H1 (cell line): ENCODE measurements at regions not wholly inside any gene's neighbourhood (a gene's known extent, or its start where the extent isn't known, plus 50 kb on each side); places are given as distances from the start of the nearest gene placed in this dataset.

Experiments
- CTCF ChIA-PET: fragments of 300-600 bp; sonication (Branson Sonifier 250); formaldehyde crosslinking; loops from one replicate; lab custom pipeline; 2021; ENCODE audit not compliant: partially characterized antibody; lab: Charles Lee
- POLR2A ChIA-PET: fragments of 300-600 bp; sonication (Branson Sonifier 250); formaldehyde crosslinking; loops from one replicate; lab custom pipeline; 2021; ENCODE audit warnings: inconsistent platforms; ENCODE audit not compliant: partially characterized antibody; lab: Charles Lee
- DNase-seq, 2 experiments: peaks; one replicate each; pipeline versions ENCODE4 v3.0.0 to v3.0.0-alpha.2; 2010 to 2022; ENCODE audit warnings: low spot score in 2 of 2, low read depth in 1 of 2, mixed read lengths in 1 of 2
- FAIRE-seq: peaks from 2 replicates; lab custom pipeline; 2011; peaks lifted over from hg19 to GRCh38; lab: Jason Lieb, UNC
- H2AFZ ChIP-seq: 2 replicates; pipeline ENCODE4 v1.8.1; 2012; ENCODE audit warnings: low read length, inconsistent platforms
- H2AK5ac ChIP-seq: 2 replicates; pipeline ENCODE4 v1.6.1; 2013; ENCODE audit warnings: low read depth, low read length
- H2BK120ac ChIP-seq: replicated peaks from 2 replicates; pipeline ENCODE3; 2013; ENCODE audit warnings: low read depth, low read length, inconsistent platforms
- H2BK12ac ChIP-seq: 2 replicates; pipeline ENCODE4 v1.6.1; 2013; ENCODE audit warnings: low read depth, low read length
- H2BK15ac ChIP-seq: 2 replicates; pipeline ENCODE4 v1.6.1; 2013; ENCODE audit warnings: low read length
- H2BK20ac ChIP-seq: 2 replicates; pipeline ENCODE4 v1.6.1; 2013; ENCODE audit warnings: low read length
- H2BK5ac ChIP-seq: 2 replicates; pipeline ENCODE4 v1.6.1; 2013; ENCODE audit warnings: low read depth, low read length
- H3K14ac ChIP-seq: 2 replicates; pipeline ENCODE4 v1.6.1; 2013; ENCODE audit warnings: inconsistent platforms; ENCODE audit not compliant: insufficient read length
- H3K18ac ChIP-seq: 2 replicates; pipeline ENCODE4 v1.6.1; 2013; ENCODE audit warnings: low read length; ENCODE audit errors: extremely low read depth
- H3K23ac ChIP-seq: 2 replicates; pipeline ENCODE4 v1.6.1; 2013; ENCODE audit warnings: inconsistent platforms; ENCODE audit not compliant: insufficient read length
- H3K23me2 ChIP-seq: 2 replicates; pipeline ENCODE4 v1.6.1; 2013; ENCODE audit warnings: low read depth, low read length
- H3K27ac ChIP-seq: 2 replicates; pipeline ENCODE4 v1.6.1; 2011; ENCODE audit warnings: low read depth, low read length, inconsistent platforms
- H3K27me3 ChIP-seq, 4 experiments: replicated peaks in 1 of 4; 1 replicate in 1 of 4; 2 replicates in 3 of 4; pipeline versions ENCODE4 v1.6.1 to v1.8.1; 2011 to 2013; ENCODE audit warnings: low read length in 3 of 4, mild to moderate bottlenecking in 3 of 4, inconsistent platforms in 2 of 4, mixed read lengths in 2 of 4, moderate library complexity in 1 of 4; ENCODE audit not compliant: control insufficient read depth in 3 of 4, insufficient read depth in 3 of 4; ENCODE audit errors: extremely low read depth in 1 of 4
- H3K36me3 ChIP-seq, 4 experiments: 2 replicates each; pipeline versions ENCODE4 v1.6.1 to v1.8.1; 2011 to 2013; ENCODE audit warnings: mild to moderate bottlenecking in 4 of 4, low read length in 3 of 4, moderate library complexity in 2 of 4, control low read depth in 1 of 4, inconsistent platforms in 1 of 4; ENCODE audit not compliant: insufficient read depth in 4 of 4, control insufficient read depth in 2 of 4
- H3K4ac ChIP-seq: replicated peaks from 2 replicates; pipeline ENCODE3; 2013; ENCODE audit warnings: low read length, low read depth, mixed read lengths, inconsistent platforms; ENCODE audit not compliant: insufficient read length
- H3K4me1 ChIP-seq, 4 experiments: replicated peaks in 1 of 4; 1 replicate in 1 of 4; 2 replicates in 3 of 4; pipeline versions ENCODE4 v1.6.1 to v1.8.1; 2011 to 2013; ENCODE audit warnings: low read length in 3 of 4, inconsistent platforms in 2 of 4, mixed read lengths in 1 of 4; ENCODE audit not compliant: insufficient read depth in 4 of 4, control insufficient read depth in 3 of 4
- H3K4me2 ChIP-seq, 2 experiments: 2 replicates each; pipeline versions ENCODE4 v1.6.1 to v1.8.1; 2011 to 2013; ENCODE audit warnings: low read depth in 2 of 2, low read length in 2 of 2, control low read depth in 1 of 2, inconsistent platforms in 1 of 2, mild to moderate bottlenecking in 1 of 2; ENCODE audit not compliant: insufficient read depth in 1 of 2
- H3K4me3 ChIP-seq, 4 experiments: fragments of 200-600, 300-600 bp in 1 of 4; sonication (generic), shearing (Covaris generic), sonication (Bioruptor Twin) in 1 of 4; 2 replicates each; pipeline versions ENCODE4 v1.5.1 to v1.8.1; 2011 to 2016; ENCODE audit warnings: low read length in 4 of 4, low read depth in 3 of 4, control low read depth in 2 of 4, inconsistent platforms in 2 of 4, mild to moderate bottlenecking in 2 of 4, mixed read lengths in 1 of 4, moderate library complexity in 1 of 4; ENCODE audit not compliant: insufficient read depth in 2 of 4; ENCODE audit errors: extremely low read depth in 1 of 4
- H3K56ac ChIP-seq: replicated peaks from 2 replicates; pipeline ENCODE3; 2013; ENCODE audit warnings: low read depth, mild to moderate bottlenecking, mixed read lengths, low read length, inconsistent platforms; ENCODE audit not compliant: insufficient read length
- H3K79me1 ChIP-seq: 2 replicates; pipeline ENCODE4 v1.6.1; 2013; ENCODE audit warnings: low read depth, low read length, control low read depth
- H3K79me2 ChIP-seq, 2 experiments: 2 replicates each; pipeline versions ENCODE4 v1.6.1 to v1.8.1; 2012 to 2013; ENCODE audit warnings: low read length in 2 of 2, mild to moderate bottlenecking in 2 of 2, inconsistent platforms in 1 of 2; ENCODE audit not compliant: insufficient read depth in 2 of 2, control insufficient read depth in 1 of 2
- H3K9ac ChIP-seq, 4 experiments: replicated peaks in 1 of 4; 1 replicate in 1 of 4; 2 replicates in 3 of 4; pipeline versions ENCODE4 v1.6.1 to v1.8.1; 2011 to 2013; ENCODE audit warnings: low read depth in 3 of 4, low read length in 3 of 4, control low read depth in 2 of 4, mild to moderate bottlenecking in 2 of 4, moderate library complexity in 2 of 4, inconsistent platforms in 1 of 4; ENCODE audit errors: extremely low read depth in 1 of 4
- H3K9me3 ChIP-seq, 2 experiments: 2 replicates each; pipeline versions ENCODE4 v1.6.1 to v1.8.1; 2012 to 2013; ENCODE audit warnings: mild to moderate bottlenecking in 2 of 2, moderate library complexity in 2 of 2, control low read depth in 1 of 2, inconsistent platforms in 1 of 2, low read depth in 1 of 2, low read length in 1 of 2, mixed read lengths in 1 of 2; ENCODE audit not compliant: insufficient read depth in 2 of 2
- H4K20me1 ChIP-seq, 2 experiments: replicated peaks in 1 of 2; 2 replicates each; pipeline versions ENCODE3 to v1.8.1; 2011 to 2013; ENCODE audit warnings: inconsistent platforms in 2 of 2, low read length in 2 of 2, mild to moderate bottlenecking in 1 of 2; ENCODE audit not compliant: insufficient read depth in 2 of 2, control insufficient read depth in 1 of 2
- H4K5ac ChIP-seq: 2 replicates; pipeline ENCODE4 v1.6.1; 2013; ENCODE audit warnings: low read length, low read depth, mixed read lengths, inconsistent platforms; ENCODE audit not compliant: insufficient read length
- H4K8ac ChIP-seq: 2 replicates; pipeline ENCODE4 v1.8.0; 2013; ENCODE audit warnings: mild to moderate bottlenecking, moderate library complexity, low read length, inconsistent platforms; ENCODE audit not compliant: insufficient read depth; ENCODE audit errors: extremely low read depth
- H4K91ac ChIP-seq: replicated peaks from 2 replicates; pipeline ENCODE3; 2013; ENCODE audit warnings: low read length, mixed read lengths, inconsistent platforms; ENCODE audit not compliant: insufficient read length
- BRCA1 ChIP-seq: IDR thresholded peaks from 2 replicates; pipeline ENCODE4 v1.6.1; 2012; ENCODE audit warnings: low read depth, low read length, improper control_type of control experiment
- CTBP2 ChIP-seq: IDR thresholded peaks from 2 replicates; pipeline ENCODE4 v1.7.0; 2011; ENCODE audit warnings: borderline replicate concordance, mild to moderate bottlenecking, moderate library complexity, mixed read lengths, low read length; ENCODE audit not compliant: insufficient read depth, insufficient read length
- EP300 ChIP-seq, 2 experiments: IDR thresholded peaks; 1 replicate in 1 of 2; 2 replicates in 1 of 2; pipeline ENCODE4 v1.6.1; 2011 to 2012; ENCODE audit warnings: low read depth in 2 of 2, low read length in 2 of 2, mild to moderate bottlenecking in 2 of 2, borderline replicate concordance in 1 of 2, inconsistent platforms in 1 of 2, moderate library complexity in 1 of 2
- JUN ChIP-seq: IDR thresholded peaks from 2 replicates; pipeline ENCODE4 v1.6.1; 2011; ENCODE audit warnings: low read depth, mild to moderate bottlenecking, improper control_type of control experiment, low read length
- JUND ChIP-seq: IDR thresholded peaks from 2 replicates; pipeline ENCODE4 v1.6.1; 2011; ENCODE audit warnings: mild to moderate bottlenecking, improper control_type of control experiment, low read length
- KDM5A ChIP-seq: fragments of 200-600 bp; IDR thresholded peaks from 2 replicates; pipeline ENCODE4 v1.7.1; 2012; ENCODE audit warnings: mild to moderate bottlenecking, low read length, inconsistent platforms, mixed read lengths
- POLR2AphosphoS5 ChIP-seq: IDR thresholded peaks from 2 replicates; pipeline ENCODE4 v1.6.1; 2011; ENCODE audit warnings: low read depth, low read length
- RAD21 ChIP-seq, 2 experiments: IDR thresholded peaks in 1 of 2; conservative IDR thresholded peaks in 1 of 2; 2 replicates each; pipeline ENCODE4 v1.6.1; 2011; ENCODE audit warnings: low read depth in 2 of 2, low read length in 2 of 2, improper control_type of control experiment in 1 of 2, inconsistent platforms in 1 of 2, mild to moderate bottlenecking in 1 of 2, moderate library complexity in 1 of 2
- SIX5 ChIP-seq: IDR thresholded peaks from 2 replicates; pipeline ENCODE4 v1.6.1; 2011; ENCODE audit warnings: mild to moderate bottlenecking, low read depth, low read length
- SP4 ChIP-seq: IDR thresholded peaks from 2 replicates; pipeline ENCODE4 v1.6.1; 2012; ENCODE audit warnings: low read length, inconsistent platforms
- WGBS, 2 experiments: shearing (Covaris generic) in 1 of 2; methylation state at CpG; one replicate each; pipeline versions ENCODE4 v1.1.6 to v1.1.7; 2013 to 2015; ENCODE audit warnings: low lambda C conversion rate in 2 of 2, mixed read lengths in 2 of 2, inconsistent platforms in 1 of 2, low coverage in 1 of 2, missing lambda C conversion rate in 1 of 2; ENCODE audit not compliant: insufficient replicate concordance in 2 of 2, insufficient coverage in 1 of 2, insufficient read length in 1 of 2; ENCODE audit errors: extremely low coverage in 1 of 2, missing lambda C conversion rate in 1 of 2; 5-methylcytosine and 5-hydroxymethylcytosine counted together
- TF ChIP-seq, protein P1 (sequence below): IDR thresholded peaks from 2 replicates; pipeline ENCODE4 v1.6.1; 2011; ENCODE audit warnings: low read length, improper control_type of control experiment
- TF ChIP-seq, protein P2 (sequence below): IDR thresholded peaks from 2 replicates; pipeline ENCODE4 v1.6.1; 2012; ENCODE audit warnings: inconsistent platforms

GRCh38 chr17:79678091-79678735, 52.5 kb upstream of the ENPP7 start:
- H3K27me3 ChIP-seq = no peaks in the 10 kb centered on the region; a peak in 2 of 7 replicates
- no peak overlapping the region for H3K9ac ChIP-seq
- no peak overlapping the region for H3K4ac ChIP-seq
- no peak overlapping the region for H3K18ac ChIP-seq
- no peak overlapping the region for H3K4me2 ChIP-seq
- H3K4me3 ChIP-seq = no peak overlapping the region
- H3K23ac ChIP-seq = no peak overlapping the region
- no peak overlapping the region for H3K14ac ChIP-seq
- no peak overlapping the region for H3K56ac ChIP-seq
- POLR2A ChIA-PET = no interaction called here
- H3K23me2 ChIP-seq = no peaks in the 10 kb centered on the region
- H4K20me1 ChIP-seq = peaks cover 0 to 2% of the 10 kb centered on the region in 2 experiments
- H3K36me3 ChIP-seq = no peaks in the 10 kb centered on the region
- no peak for DNase-seq
- H2BK5ac ChIP-seq = no peak overlapping the region
- no peaks in the 10 kb centered on the region for H3K79me2 ChIP-seq
- no peak overlapping the region for H2AFZ ChIP-seq
- H4K5ac ChIP-seq = no peak overlapping the region
- H2BK20ac ChIP-seq = no peak overlapping the region
- FAIRE-seq = no peak
- WGBS, 2 experiments = 93% methylated on average over 16 of the region's 16 CpGs; no CpG with 5 or more reads in 1 of the 2 experiments
- H4K8ac ChIP-seq = no peak overlapping the region
- H3K4me1 ChIP-seq = 0 out of 7 replicates have a peak, but pooled peaks cover 0 to 2% (median 0%) of the 10 kb centered on the region in 4 experiments
- no peak overlapping the region for H2BK120ac ChIP-seq
- no peaks in the 10 kb centered on the region for H3K79me1 ChIP-seq
- H2BK12ac ChIP-seq = no peak overlapping the region
- CTCF ChIA-PET = interaction anchor here (1.1 to 1.5 kb wide), 6 partner anchors 10 to 277 kb away, joined by 3 to 6 read pairs (median 3); no protein-coding TSS in a partner anchor
- no peak overlapping the region for H2BK15ac ChIP-seq
- no peak overlapping the region for H3K27ac ChIP-seq
- H3K9me3 ChIP-seq = peaks cover 0 to 8% of the 10 kb centered on the region in 2 experiments; a peak in 2 of 4 replicates
- H4K91ac ChIP-seq = no peak overlapping the region
- H2AK5ac ChIP-seq = no peak overlapping the region
- TF ChIP-seq POLR2AphosphoS5 (no peak), JUN (no peak), SP4 (no peak), SIX5 (no peak), BRCA1 (no peak), JUND (no peak), CTBP2 (no peak), EP300 (IDR thresholded peaks at IDR 0.05; ENCODE audit: borderline replicate concordance in 1 of 2, low read depth in 2 of 2, low read length in 2 of 2) (no peak), KDM5A (no peak), RAD21 (IDR thresholded peaks at IDR 0.05 in 1 of 2, conservative IDR thresholded peaks at IDR 0.05 in 1 of 2; ENCODE audit: low read depth in 2 of 2, low read length in 2 of 2) (no peak)
- TF ChIP-seq, protein P1, sequence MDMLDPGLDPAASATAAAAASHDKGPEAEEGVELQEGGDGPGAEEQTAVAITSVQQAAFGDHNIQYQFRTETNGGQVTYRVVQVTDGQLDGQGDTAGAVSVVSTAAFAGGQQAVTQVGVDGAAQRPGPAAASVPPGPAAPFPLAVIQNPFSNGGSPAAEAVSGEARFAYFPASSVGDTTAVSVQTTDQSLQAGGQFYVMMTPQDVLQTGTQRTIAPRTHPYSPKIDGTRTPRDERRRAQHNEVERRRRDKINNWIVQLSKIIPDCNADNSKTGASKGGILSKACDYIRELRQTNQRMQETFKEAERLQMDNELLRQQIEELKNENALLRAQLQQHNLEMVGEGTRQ = no peak
- TF ChIP-seq, protein P2, sequence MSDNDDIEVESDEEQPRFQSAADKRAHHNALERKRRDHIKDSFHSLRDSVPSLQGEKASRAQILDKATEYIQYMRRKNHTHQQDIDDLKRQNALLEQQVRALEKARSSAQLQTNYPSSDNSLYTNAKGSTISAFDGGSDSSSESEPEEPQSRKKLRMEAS = no peak
